Duodenal mucosa (tissue), 2 donors: ENCODE measurements at regions not wholly inside any gene's neighbourhood (a gene's known extent, or its start where the extent isn't known, plus 50 kb on each side); places are given as distances from the start of the nearest gene placed in this dataset.

Source experiments
- H3K27ac ChIP-seq: one replicate; pipeline ENCODE4 v1.7.0; 2013; ENCODE audit warnings: low read depth, low read length
- H3K27me3 ChIP-seq, 2 donors: one replicate each; pipeline ENCODE4 v1.7.0; 2013; ENCODE audit warnings: low read length in 2 of 2, control low read depth in 1 of 2; ENCODE audit not compliant: insufficient read depth in 2 of 2, control insufficient read depth in 1 of 2
- H3K36me3 ChIP-seq, 2 donors: one replicate each; pipeline ENCODE4 v1.7.0; 2013; ENCODE audit warnings: low read length in 2 of 2, control low read depth in 1 of 2; ENCODE audit not compliant: insufficient read depth in 2 of 2, control insufficient read depth in 1 of 2
- H3K4me1 ChIP-seq, 2 donors: one replicate each; pipeline ENCODE4 v1.7.0; 2013; ENCODE audit warnings: low read length in 2 of 2, control low read depth in 1 of 2; ENCODE audit not compliant: insufficient read depth in 2 of 2, control insufficient read depth in 1 of 2
- H3K4me3 ChIP-seq, 2 donors: one replicate each; pipeline ENCODE4 v1.7.0; 2013; ENCODE audit warnings: low read length in 2 of 2, low read depth in 1 of 2
- H3K9ac ChIP-seq, 2 donors: one replicate each; pipeline ENCODE4 v1.7.0; 2013; ENCODE audit warnings: low read length in 2 of 2, low read depth in 1 of 2
- H3K9me3 ChIP-seq, 2 donors: one replicate each; pipeline ENCODE4 v1.7.0; 2013; ENCODE audit warnings: low read length in 2 of 2, control low read depth in 1 of 2; ENCODE audit not compliant: control insufficient read depth in 1 of 2

DNA sequence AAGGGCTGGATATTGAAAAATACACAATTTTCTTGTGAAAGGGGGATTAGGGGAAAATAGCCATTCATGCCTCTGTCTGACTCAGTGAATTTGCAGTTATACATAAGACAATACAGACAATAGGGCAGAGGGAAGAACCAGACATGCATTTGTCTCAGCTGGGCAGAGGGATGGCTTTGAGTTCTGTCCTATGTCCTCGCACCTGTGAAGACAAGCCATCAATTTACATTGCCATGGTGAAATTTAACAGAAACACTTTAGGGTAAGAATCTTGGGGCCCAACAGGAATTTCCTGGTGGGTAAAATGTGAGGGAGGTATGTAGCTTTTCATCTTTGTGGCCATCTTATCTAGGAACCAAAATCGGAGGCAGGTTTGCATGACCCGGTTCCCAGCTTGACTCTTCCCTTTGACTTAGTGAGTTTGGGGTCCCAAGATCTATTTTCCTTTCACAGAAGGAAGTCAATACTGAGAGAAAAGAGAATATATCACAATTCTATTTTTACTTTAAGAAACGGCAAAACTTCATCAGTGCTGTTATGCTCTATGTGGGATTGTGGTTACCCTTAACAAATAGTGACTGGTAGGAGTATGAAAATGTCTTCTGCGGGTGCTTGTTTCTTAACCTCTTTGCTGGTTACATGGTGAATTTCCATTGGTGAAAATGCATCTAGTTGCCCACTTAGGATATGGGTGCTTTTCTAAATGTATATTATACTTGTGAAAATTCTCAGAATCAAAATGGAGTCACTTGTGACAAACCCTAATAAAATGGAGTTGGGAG, 221.8 kb downstream of the SPP2 start:
- Histone ChIP-seq H3K36me3 (no peaks in the 10 kb centered on the region), H3K27ac (no peak overlapping the region), H3K9ac (no peak overlapping the region), H3K27me3 (no peaks in the 10 kb centered on the region), H3K4me1 (no peaks in the 10 kb centered on the region), H3K9me3 (no peaks in the 10 kb centered on the region), H3K4me3 (no peak overlapping the region)

DNA sequence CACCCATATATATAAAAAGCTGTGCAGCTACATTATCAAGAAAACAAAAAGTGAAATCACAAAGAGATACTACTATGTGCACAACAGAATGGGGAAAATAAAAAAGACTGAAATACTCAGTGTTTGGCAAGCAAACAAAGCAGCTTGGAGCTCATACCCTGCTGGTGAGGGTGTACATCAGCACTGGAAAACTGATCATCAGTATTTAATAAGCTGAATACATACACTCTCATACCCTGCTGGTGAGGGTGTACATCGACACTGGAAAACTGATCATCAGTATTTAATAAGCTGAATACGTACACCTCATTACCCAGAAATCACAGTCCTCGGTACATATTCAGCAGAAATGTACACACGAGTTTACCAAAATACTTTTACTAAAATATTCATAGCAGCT, 220.8 kb downstream of the SPP2 start:
- Histone ChIP-seq H3K27ac (no peak overlapping the region), H3K4me3 (no peak overlapping the region), H3K9me3 (no peaks in the 10 kb centered on the region), H3K36me3 (no peaks in the 10 kb centered on the region), H3K27me3 (no peaks in the 10 kb centered on the region), H3K4me1 (no peaks in the 10 kb centered on the region), H3K9ac (no peak overlapping the region)

DNA sequence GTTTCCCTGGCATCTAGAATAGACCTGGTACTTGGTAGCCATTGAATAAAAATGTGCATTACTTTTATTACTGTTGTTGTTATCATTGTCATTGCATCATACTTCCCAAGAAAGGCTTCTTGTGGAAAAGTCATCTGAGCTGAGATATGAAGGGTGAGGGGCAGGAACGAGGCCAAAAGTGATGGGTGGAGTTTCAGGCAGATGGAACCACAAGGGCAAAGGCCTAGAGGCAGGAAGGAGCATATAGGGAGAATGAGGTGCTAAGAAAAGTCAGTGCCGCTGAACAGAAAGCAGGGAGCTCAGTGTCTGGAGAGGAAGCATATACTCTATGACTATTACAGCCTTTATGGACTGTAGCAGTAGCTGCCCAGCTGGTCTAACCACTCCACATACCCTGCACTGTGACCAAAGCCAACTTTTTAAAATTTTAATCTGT, 219.3 kb downstream of the SPP2 start:
- Histone ChIP-seq H3K4me1 (no peaks in the 10 kb centered on the region), H3K36me3 (no peaks in the 10 kb centered on the region), H3K27ac (no peak overlapping the region), H3K9ac (no peak overlapping the region), H3K4me3 (no peak overlapping the region), H3K27me3 (no peaks in the 10 kb centered on the region), H3K9me3 (no peaks in the 10 kb centered on the region)

DNA sequence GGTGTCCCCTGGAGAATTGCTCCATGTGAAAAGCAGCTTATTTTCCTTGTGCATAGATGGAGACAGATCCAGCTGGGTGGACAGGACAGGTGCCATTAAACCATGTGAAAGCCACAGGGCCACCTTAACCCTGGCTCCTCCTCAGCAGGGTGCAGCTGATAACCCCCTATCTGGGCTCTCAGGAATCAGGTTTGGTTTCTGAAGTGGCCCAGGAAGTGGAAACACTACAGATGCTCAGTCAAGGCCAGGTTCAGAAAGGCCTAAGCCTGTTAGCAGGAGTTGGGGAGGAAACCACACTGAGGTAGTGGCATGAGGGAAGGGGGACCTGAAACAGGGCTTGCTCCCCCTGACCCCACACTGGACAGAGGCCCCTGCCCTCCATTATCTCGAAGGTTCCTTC, 217.0 kb downstream of the SPP2 start:
- no peaks in the 10 kb centered on the region for H3K9me3 ChIP-seq
- no peak overlapping the region for H3K4me3 ChIP-seq
- no peaks in the 10 kb centered on the region for H3K4me1 ChIP-seq
- H3K27me3 ChIP-seq = no peaks in the 10 kb centered on the region
- no peak overlapping the region for H3K27ac ChIP-seq
- no peak overlapping the region for H3K9ac ChIP-seq
- H3K36me3 ChIP-seq = no peaks in the 10 kb centered on the region

DNA sequence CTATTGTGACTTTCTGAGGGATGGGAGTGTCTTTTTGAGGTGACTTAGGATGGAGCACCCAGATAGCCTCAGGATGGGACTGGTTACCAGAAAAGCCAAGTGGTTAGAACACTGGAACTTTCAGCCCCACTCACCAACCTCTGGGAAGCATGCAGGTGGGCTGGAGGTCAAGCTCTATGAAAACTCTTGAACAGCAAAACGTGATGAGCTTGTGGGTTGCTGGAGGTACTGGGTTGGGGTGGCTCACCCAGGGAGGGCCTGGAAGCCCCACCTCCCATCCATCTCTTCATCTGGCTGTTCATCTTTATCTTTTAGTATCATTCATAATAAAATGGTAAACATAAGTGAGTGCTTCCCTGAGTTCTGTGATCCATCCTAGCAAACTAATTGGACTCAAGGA, 216.4 kb downstream of the SPP2 start:
- Histone ChIP-seq H3K9ac (no peak overlapping the region), H3K27me3 (no peaks in the 10 kb centered on the region), H3K27ac (no peak overlapping the region), H3K36me3 (no peaks in the 10 kb centered on the region), H3K9me3 (no peaks in the 10 kb centered on the region), H3K4me3 (no peak overlapping the region), H3K4me1 (no peaks in the 10 kb centered on the region)

DNA sequence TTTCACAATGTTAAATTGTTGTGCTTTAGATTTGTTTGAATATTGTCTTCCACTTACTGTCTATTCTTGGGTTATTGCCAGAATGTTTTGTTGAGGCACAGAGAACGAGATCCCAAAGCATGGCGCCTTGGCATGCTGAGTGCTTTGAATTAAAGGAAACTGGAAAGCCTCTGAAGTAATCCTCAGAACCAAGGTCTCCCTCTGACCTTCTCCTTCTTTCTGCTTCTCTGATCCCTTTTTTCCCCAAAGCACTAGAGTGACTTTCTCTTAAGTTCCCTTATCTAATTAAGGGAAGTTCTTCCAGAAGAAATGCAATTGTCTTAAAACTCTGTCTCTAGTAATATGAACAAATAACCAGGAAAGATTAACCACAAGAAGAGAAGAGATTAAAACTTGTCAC, 214.7 kb downstream of the SPP2 start:
- H3K4me1 ChIP-seq = no peaks in the 10 kb centered on the region
- H3K4me3 ChIP-seq = no peak overlapping the region
- no peak overlapping the region for H3K27ac ChIP-seq
- no peaks in the 10 kb centered on the region for H3K9me3 ChIP-seq
- H3K9ac ChIP-seq = no peak overlapping the region
- H3K36me3 ChIP-seq = no peaks in the 10 kb centered on the region
- H3K27me3 ChIP-seq = no peaks in the 10 kb centered on the region

DNA sequence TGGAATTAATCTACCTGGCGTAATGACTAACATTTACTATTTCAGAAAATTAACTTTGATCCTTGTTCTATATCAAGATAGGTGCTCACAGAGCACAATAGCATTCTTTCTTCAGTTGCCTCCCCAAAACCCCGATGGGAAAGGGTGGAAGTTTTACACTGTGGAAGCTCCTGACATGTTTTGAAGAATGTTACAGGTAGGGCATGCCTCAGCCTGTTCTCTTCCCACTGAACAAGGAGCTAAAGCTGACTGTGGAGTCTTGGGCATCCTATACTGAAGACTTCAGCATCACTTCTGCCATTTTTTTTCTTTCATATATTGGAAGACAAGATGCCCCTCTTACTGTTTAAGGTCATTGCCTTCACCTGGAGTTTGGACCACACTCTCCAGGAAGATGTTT, 211.2 kb downstream of the SPP2 start:
- H3K9ac ChIP-seq = no peak overlapping the region
- no peaks in the 10 kb centered on the region for H3K36me3 ChIP-seq
- no peak overlapping the region for H3K27ac ChIP-seq
- no peaks in the 10 kb centered on the region for H3K9me3 ChIP-seq
- H3K27me3 ChIP-seq = no peaks in the 10 kb centered on the region
- no peak overlapping the region for H3K4me3 ChIP-seq
- no peaks in the 10 kb centered on the region for H3K4me1 ChIP-seq

DNA sequence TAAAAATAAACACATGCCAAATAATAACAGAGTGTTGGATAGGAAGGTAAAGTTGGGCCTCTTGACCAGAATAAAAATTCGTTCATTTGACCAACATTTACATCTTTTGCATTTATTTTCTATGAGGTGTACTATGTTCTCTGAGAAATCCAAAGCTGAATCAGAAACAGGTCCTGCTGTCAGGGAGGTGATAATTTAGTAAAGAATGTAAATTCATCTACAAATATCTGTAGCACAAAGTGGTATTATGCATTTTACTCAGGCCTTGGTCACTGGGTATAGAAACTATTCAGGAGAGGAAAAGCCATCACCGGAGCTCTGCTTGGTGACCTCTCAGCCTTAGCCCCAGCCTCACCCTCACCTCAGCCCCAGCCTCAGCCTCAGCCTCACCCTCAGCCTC, 208.9 kb downstream of the SPP2 start:
- no peak overlapping the region for H3K9ac ChIP-seq
- no peaks in the 10 kb centered on the region for H3K4me1 ChIP-seq
- H3K27ac ChIP-seq = no peak overlapping the region
- no peaks in the 10 kb centered on the region for H3K9me3 ChIP-seq
- no peaks in the 10 kb centered on the region for H3K36me3 ChIP-seq
- H3K4me3 ChIP-seq = no peak overlapping the region
- no peaks in the 10 kb centered on the region for H3K27me3 ChIP-seq

DNA sequence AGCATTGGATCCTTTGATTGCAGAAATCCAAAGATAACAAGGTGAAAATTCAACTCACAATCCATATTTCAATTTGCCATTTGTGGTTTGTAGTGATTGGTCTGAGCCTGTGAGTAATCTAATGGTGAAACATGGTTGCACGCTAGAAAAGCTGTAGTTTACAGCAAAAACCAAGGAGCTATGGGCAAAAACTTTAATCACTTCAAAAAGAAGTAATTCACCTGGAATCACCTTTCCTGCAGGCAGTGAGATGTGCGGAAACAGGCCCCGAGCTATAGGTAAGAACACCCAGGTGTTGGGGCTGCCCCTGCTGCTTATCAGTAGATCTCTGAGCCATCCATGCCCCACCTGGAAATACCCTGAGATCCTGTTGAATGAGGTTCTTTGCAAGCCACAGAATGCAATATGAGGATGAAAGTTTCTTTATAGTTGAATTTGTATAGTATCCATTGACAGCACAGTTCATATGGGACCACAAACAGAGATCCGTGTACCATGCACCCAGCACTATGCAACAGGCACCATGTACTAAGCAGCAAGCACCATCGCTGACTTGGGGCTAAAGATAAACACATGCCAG, 208.2 kb downstream of the SPP2 start:
- Histone ChIP-seq H3K4me1 (no peaks in the 10 kb centered on the region), H3K9ac (no peak overlapping the region), H3K9me3 (no peaks in the 10 kb centered on the region), H3K27ac (no peak overlapping the region), H3K4me3 (no peak overlapping the region), H3K36me3 (no peaks in the 10 kb centered on the region), H3K27me3 (no peaks in the 10 kb centered on the region)

DNA sequence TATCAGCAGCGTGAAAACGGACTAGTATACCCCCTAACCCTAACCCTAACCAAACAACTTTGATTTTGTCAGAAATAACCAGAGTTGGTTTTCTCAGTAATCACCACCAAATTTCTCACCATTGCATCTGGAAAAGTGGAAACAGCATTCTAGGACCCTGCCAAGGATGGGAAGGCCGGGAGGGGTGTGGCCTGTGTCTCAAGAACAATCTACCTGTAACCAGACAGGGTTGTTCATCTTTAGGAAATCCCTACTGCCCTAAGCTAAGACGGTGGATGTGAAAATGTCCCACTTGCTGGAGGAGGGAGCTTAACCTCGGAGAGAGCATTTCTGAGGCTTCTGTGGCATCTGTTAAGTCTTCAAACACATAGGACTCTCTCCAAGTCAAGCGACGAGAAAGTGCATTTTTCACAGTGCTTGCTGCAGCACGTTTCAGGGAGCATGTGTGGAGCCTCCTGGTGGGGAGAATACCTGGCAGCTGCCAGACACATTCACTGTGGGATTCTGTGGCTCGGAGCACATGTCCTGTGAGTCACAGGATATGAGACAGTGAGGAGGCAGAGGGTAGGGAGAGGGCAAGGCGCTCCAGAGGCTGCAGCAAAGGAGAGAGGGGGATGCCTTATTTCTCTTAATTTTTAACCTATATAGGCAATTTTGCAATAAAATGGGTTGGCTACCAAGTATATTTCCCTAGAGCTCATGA, 207.5 kb downstream of the SPP2 start:
- no peak overlapping the region for H3K4me3 ChIP-seq
- H3K9me3 ChIP-seq = no peaks in the 10 kb centered on the region
- H3K4me1 ChIP-seq = no peaks in the 10 kb centered on the region
- H3K9ac ChIP-seq = no peak overlapping the region
- H3K27ac ChIP-seq = no peak overlapping the region
- no peaks in the 10 kb centered on the region for H3K36me3 ChIP-seq
- no peaks in the 10 kb centered on the region for H3K27me3 ChIP-seq
